ENCODE measurements at regions not wholly inside any gene's neighbourhood (a gene's known extent, or its start where the extent isn't known, plus 50 kb on each side); places are given as distances from the start of the nearest gene placed in this dataset.

GRCh38 chr2:37865640-37866039, 59.4 kb upstream of the RMDN2 start:
- no peaks in the 10 kb centered on the region for H3K36me3 Mint-ChIP-seq

GRCh38 chr2:37866171-37866934, 58.7 kb upstream of the RMDN2 start:
- H3K36me3 Mint-ChIP-seq: no peaks in the 10 kb centered on the region
- peaks cover 27% of the 10 kb centered on the region for H3K27me3 Mint-ChIP-seq
- H3K4me1 Mint-ChIP-seq: peaks cover 6% of the 10 kb centered on the region
- H3K9me3 Mint-ChIP-seq: no peaks in the 10 kb centered on the region
- no peak overlapping the region for H3K4me3 Mint-ChIP-seq
- ATAC-seq: no peak
- H3K27ac Mint-ChIP-seq: no peak overlapping the region

More at GRCh38 chr2:37865640-37866039, 59.4 kb upstream of the RMDN2 start:
- H3K4me1 Mint-ChIP-seq: peaks cover 6% of the 10 kb centered on the region
- H3K27ac Mint-ChIP-seq: no peak overlapping the region
- H3K9me3 Mint-ChIP-seq: no peaks in the 10 kb centered on the region
- no peak for ATAC-seq
- no peak overlapping the region for H3K4me3 Mint-ChIP-seq
- peaks cover 27% of the 10 kb centered on the region for H3K27me3 Mint-ChIP-seq

GRCh38 chr2:37867166-37867565, 57.9 kb upstream of the RMDN2 start:
- Mint-ChIP-seq H3K27me3 (peaks cover 23% of the 10 kb centered on the region), H3K9me3 (no peaks in the 10 kb centered on the region), H3K36me3 (no peaks in the 10 kb centered on the region), H3K4me3 (no peak overlapping the region), H3K4me1 (peaks cover 14% of the 10 kb centered on the region), H3K27ac (no peak overlapping the region)
- no peak for ATAC-seq

- no peak for ATAC-seq
- Mint-ChIP-seq H3K9me3 (no peaks in the 10 kb centered on the region), H3K27me3 (peaks cover 6% of the 10 kb centered on the region), H3K4me1 (peaks cover 28% of the 10 kb centered on the region), H3K4me3 (no peak overlapping the region), H3K36me3 (no peaks in the 10 kb centered on the region), H3K27ac (no peak overlapping the region)
Measured at GRCh38 chr2:37868866-37869265, 56.2 kb upstream of the RMDN2 start.

- Mint-ChIP-seq H3K4me1 (peaks cover 28% of the 10 kb centered on the region), H3K27me3 (peaks cover 1% of the 10 kb centered on the region), H3K4me3 (no peak overlapping the region), H3K36me3 (no peaks in the 10 kb centered on the region), H3K9me3 (no peaks in the 10 kb centered on the region), H3K27ac (no peak overlapping the region)
- ATAC-seq: no peak
Measured at GRCh38 chr2:37869304-37869703, 55.8 kb upstream of the RMDN2 start.

- Mint-ChIP-seq H3K27ac (no peak overlapping the region), H3K27me3 (no peaks in the 10 kb centered on the region), H3K9me3 (no peaks in the 10 kb centered on the region), H3K4me3 (no peak overlapping the region), H3K4me1 (peaks cover 32% of the 10 kb centered on the region), H3K36me3 (no peaks in the 10 kb centered on the region)
- ATAC-seq: no peak
Measured at GRCh38 chr2:37869771-37870170, 55.3 kb upstream of the RMDN2 start.

- no peak overlapping the region for H3K27ac Mint-ChIP-seq
- H3K27me3 Mint-ChIP-seq: no peaks in the 10 kb centered on the region
- H3K4me3 Mint-ChIP-seq: no peak overlapping the region
- no peaks in the 10 kb centered on the region for H3K36me3 Mint-ChIP-seq
- H3K9me3 Mint-ChIP-seq: no peaks in the 10 kb centered on the region
- H3K4me1 Mint-ChIP-seq: peaks cover 35% of the 10 kb centered on the region
- ATAC-seq: no peak
Measured at GRCh38 chr2:37870829-37871228, 54.3 kb upstream of the RMDN2 start.

GRCh38 chr2:37871456-37872191, 53.5 kb upstream of the RMDN2 start:
- H3K27me3 Mint-ChIP-seq: no peaks in the 10 kb centered on the region

GRCh38 chr2:37872192-37872750, 52.8 kb upstream of the RMDN2 start:
- H3K4me3 Mint-ChIP-seq: no peak overlapping the region
- H3K9me3 Mint-ChIP-seq: no peaks in the 10 kb centered on the region
- no peaks in the 10 kb centered on the region for H3K36me3 Mint-ChIP-seq
- H3K27ac Mint-ChIP-seq: peak overlapping the region; percentile 46
- H3K27me3 Mint-ChIP-seq: no peaks in the 10 kb centered on the region
- peaks cover 35% of the 10 kb centered on the region for H3K4me1 Mint-ChIP-seq
- ATAC-seq: no peak

More at GRCh38 chr2:37871456-37872191, 53.5 kb upstream of the RMDN2 start:
- H3K4me3 Mint-ChIP-seq: no peak overlapping the region
- peaks cover 35% of the 10 kb centered on the region for H3K4me1 Mint-ChIP-seq
- peak overlapping the region; percentile 46 for H3K27ac Mint-ChIP-seq
- H3K36me3 Mint-ChIP-seq: no peaks in the 10 kb centered on the region
- no peaks in the 10 kb centered on the region for H3K9me3 Mint-ChIP-seq
- ATAC-seq: peak; percentile 78

GRCh38 chr2:37873229-37873628, 51.9 kb upstream of the RMDN2 start:
- no peaks in the 10 kb centered on the region for H3K27me3 Mint-ChIP-seq
- peaks cover 35% of the 10 kb centered on the region for H3K4me1 Mint-ChIP-seq
- H3K9me3 Mint-ChIP-seq: no peaks in the 10 kb centered on the region
- peak overlapping the region; percentile 70 for H3K27ac Mint-ChIP-seq
- no peaks in the 10 kb centered on the region for H3K36me3 Mint-ChIP-seq
- H3K4me3 Mint-ChIP-seq: no peak overlapping the region
- no peak for ATAC-seq

- Mint-ChIP-seq H3K4me1 (peaks cover 33% of the 10 kb centered on the region), H3K9me3 (no peaks in the 10 kb centered on the region), H3K27ac (peak overlapping the region; percentile 70), H3K27me3 (no peaks in the 10 kb centered on the region), H3K36me3 (no peaks in the 10 kb centered on the region), H3K4me3 (no peak overlapping the region)
- ATAC-seq: no peak
Measured at GRCh38 chr2:37873749-37874330, 51.2 kb upstream of the RMDN2 start.

- Mint-ChIP-seq H3K4me3 (peak overlapping the region; percentile 6), H3K36me3 (no peaks in the 10 kb centered on the region), H3K27me3 (peaks cover under 1% of the 10 kb centered on the region), H3K27ac (peak overlapping the region; percentile 54), H3K4me1 (peaks cover 29% of the 10 kb centered on the region), H3K9me3 (no peaks in the 10 kb centered on the region)
- peak; percentile 77 for ATAC-seq
Measured at GRCh38 chr2:37874470-37874869, 50.6 kb upstream of the RMDN2 start.

Data from stimulated activated memory B cell treated with anti-CD40 and anti-IgM and Interleukin-4, amounts not matched to agents 10 μg/mL and 1 μg/mL and 100 μg/mL, for 72 hours (primary cell).